Astrocyte (in vitro differentiated cells and primary cell): ENCODE measurements at regions not wholly inside any gene's neighbourhood (a gene's known extent, or its start where the extent isn't known, plus 50 kb on each side); places are given as distances from the start of the nearest gene placed in this dataset.

Source experiments
- EZH2 ChIP-seq: IDR thresholded peaks from 2 replicates; pipeline ENCODE4 v1.6.1; 2012; ENCODE audit warnings: mild to moderate bottlenecking, low read length, inconsistent platforms; ENCODE audit not compliant: insufficient read depth
- TF ChIP-seq, protein P1 (sequence below): IDR thresholded peaks from 2 replicates; pipeline ENCODE4 v1.5.1; 2011; ENCODE audit warnings: low read depth, mild to moderate bottlenecking, inconsistent platforms, low read length, moderate library complexity; ENCODE audit not compliant: insufficient read depth

DNA sequence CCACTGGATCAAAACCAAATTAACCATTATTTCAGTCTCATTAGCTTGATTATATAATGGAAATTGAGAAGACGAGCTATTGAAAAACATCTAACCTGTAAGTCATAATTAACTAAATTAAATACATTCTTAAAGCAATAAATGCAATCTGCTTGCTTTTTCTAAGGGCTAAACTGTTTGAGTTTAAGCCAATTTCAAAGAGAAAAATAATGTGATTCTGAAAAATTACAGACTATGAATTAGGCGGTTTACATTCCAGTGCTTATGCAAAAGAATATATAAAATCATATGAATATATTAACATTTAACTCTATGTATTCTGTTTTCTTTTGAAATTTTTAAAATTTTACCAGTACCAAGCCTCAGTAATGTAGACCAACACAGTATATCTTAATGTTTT, 1349.4 kb downstream of the FSCB start:
- TF ChIP-seq, protein P1, sequence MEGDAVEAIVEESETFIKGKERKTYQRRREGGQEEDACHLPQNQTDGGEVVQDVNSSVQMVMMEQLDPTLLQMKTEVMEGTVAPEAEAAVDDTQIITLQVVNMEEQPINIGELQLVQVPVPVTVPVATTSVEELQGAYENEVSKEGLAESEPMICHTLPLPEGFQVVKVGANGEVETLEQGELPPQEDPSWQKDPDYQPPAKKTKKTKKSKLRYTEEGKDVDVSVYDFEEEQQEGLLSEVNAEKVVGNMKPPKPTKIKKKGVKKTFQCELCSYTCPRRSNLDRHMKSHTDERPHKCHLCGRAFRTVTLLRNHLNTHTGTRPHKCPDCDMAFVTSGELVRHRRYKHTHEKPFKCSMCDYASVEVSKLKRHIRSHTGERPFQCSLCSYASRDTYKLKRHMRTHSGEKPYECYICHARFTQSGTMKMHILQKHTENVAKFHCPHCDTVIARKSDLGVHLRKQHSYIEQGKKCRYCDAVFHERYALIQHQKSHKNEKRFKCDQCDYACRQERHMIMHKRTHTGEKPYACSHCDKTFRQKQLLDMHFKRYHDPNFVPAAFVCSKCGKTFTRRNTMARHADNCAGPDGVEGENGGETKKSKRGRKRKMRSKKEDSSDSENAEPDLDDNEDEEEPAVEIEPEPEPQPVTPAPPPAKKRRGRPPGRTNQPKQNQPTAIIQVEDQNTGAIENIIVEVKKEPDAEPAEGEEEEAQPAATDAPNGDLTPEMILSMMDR = no peak
- TF ChIP-seq EZH2 = no peak
